Ishikawa (cell line): ENCODE measurements at regions not wholly inside any gene's neighbourhood (a gene's known extent, or its start where the extent isn't known, plus 50 kb on each side); places are given as distances from the start of the nearest gene placed in this dataset.

ENCODE experiments used
- CEBPB ChIP-seq: IDR thresholded peaks from 2 replicates; pipeline ENCODE4 v1.6.1; 2012
- CREB1 ChIP-seq: IDR thresholded peaks from 2 replicates; pipeline ENCODE4 v1.6.1; 2012; ENCODE audit warnings: low read depth
- EGR1 ChIP-seq: IDR thresholded peaks from 2 replicates; pipeline ENCODE4 v1.6.1; 2012
- EP300 ChIP-seq: IDR thresholded peaks from 2 replicates; pipeline ENCODE4 v1.6.1; 2012; ENCODE audit warnings: borderline replicate concordance
- FOXM1 ChIP-seq: IDR thresholded peaks from 2 replicates; pipeline ENCODE4 v1.6.1; 2012; ENCODE audit warnings: low read depth, borderline replicate concordance
- MAX ChIP-seq: IDR thresholded peaks from 2 replicates; pipeline ENCODE4 v1.6.1; 2012
- NFIC ChIP-seq: IDR thresholded peaks from 2 replicates; pipeline ENCODE4 v1.6.1; 2012
- RAD21 ChIP-seq: IDR thresholded peaks from 2 replicates; pipeline ENCODE4 v1.6.1; 2012; ENCODE audit warnings: low read depth
- TAF1 ChIP-seq: IDR thresholded peaks from 2 replicates; pipeline ENCODE4 v1.6.1; 2012; ENCODE audit warnings: low read depth, mild to moderate bottlenecking
- TCF12 ChIP-seq: IDR thresholded peaks from 2 replicates; pipeline ENCODE4 v1.6.1; 2012; ENCODE audit warnings: low read depth
- TEAD4 ChIP-seq: IDR thresholded peaks from 2 replicates; pipeline ENCODE4 v1.6.1; 2012
- YY1 ChIP-seq: IDR thresholded peaks from 2 replicates; pipeline ENCODE4 v1.6.1; 2012; ENCODE audit warnings: low read depth
- ZBTB7A ChIP-seq: IDR thresholded peaks from 2 replicates; pipeline ENCODE4 v1.6.1; 2012; ENCODE audit warnings: low read depth
- TF ChIP-seq, protein P1 (sequence below): IDR thresholded peaks from 2 replicates; pipeline ENCODE4 v1.6.1; 2012; ENCODE audit warnings: low read depth, mild to moderate bottlenecking
- TF ChIP-seq, protein P2 (sequence below): IDR thresholded peaks from 2 replicates; pipeline ENCODE4 v1.6.1; 2012

DNA sequence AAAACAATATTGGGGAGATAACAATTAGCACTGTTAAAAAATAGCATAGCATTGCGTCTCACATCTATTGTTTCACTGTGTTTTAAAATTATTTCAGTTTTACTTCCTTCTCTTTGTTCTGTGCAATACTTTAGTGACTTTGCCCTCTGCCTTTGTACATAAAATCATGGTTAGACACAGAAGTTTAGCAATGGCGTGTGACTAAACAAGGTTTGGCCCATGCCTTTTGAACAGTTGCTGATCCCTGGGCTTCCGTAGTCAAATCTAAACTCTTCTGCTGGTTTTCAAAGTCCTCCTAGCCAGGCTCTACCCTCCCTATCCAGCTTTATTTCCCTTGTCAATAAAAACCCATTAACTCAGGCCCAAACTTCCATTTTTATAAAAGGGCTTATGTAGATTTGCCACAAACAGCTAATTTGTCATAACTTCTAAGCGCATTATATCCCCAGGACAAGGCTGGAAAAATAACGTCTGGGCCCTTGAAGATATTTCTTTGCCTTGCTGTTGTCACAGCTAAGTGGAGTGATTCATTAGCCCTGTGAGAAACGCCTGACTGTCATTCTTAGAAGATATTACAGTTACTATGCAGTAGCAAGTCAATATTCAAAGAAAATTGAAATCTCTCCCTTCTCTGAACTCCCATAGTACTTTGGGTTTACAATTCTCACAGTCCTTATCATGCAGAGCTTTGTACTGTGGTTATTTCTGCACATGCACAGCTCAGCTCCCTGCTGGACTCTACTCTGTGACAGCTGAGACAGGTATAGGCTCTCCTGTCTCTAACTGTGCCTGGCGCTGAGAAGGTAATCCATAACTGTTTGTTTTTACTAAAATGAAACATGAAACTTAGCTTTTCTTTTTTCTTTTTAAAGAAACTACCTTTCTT is 123.4 kb upstream of the SLC24A5 start:
- no peak for TF ChIP-seq YY1
- no peak for TF ChIP-seq TAF1
- TF ChIP-seq, protein P1, sequence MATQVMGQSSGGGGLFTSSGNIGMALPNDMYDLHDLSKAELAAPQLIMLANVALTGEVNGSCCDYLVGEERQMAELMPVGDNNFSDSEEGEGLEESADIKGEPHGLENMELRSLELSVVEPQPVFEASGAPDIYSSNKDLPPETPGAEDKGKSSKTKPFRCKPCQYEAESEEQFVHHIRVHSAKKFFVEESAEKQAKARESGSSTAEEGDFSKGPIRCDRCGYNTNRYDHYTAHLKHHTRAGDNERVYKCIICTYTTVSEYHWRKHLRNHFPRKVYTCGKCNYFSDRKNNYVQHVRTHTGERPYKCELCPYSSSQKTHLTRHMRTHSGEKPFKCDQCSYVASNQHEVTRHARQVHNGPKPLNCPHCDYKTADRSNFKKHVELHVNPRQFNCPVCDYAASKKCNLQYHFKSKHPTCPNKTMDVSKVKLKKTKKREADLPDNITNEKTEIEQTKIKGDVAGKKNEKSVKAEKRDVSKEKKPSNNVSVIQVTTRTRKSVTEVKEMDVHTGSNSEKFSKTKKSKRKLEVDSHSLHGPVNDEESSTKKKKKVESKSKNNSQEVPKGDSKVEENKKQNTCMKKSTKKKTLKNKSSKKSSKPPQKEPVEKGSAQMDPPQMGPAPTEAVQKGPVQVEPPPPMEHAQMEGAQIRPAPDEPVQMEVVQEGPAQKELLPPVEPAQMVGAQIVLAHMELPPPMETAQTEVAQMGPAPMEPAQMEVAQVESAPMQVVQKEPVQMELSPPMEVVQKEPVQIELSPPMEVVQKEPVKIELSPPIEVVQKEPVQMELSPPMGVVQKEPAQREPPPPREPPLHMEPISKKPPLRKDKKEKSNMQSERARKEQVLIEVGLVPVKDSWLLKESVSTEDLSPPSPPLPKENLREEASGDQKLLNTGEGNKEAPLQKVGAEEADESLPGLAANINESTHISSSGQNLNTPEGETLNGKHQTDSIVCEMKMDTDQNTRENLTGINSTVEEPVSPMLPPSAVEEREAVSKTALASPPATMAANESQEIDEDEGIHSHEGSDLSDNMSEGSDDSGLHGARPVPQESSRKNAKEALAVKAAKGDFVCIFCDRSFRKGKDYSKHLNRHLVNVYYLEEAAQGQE = no peak
- TF ChIP-seq EP300 = no peak
- no peak for TF ChIP-seq TCF12
- TF ChIP-seq CEBPB = no peak
- TF ChIP-seq EGR1 = no peak
- TF ChIP-seq FOXM1 = no peak
- TF ChIP-seq, protein P2, sequence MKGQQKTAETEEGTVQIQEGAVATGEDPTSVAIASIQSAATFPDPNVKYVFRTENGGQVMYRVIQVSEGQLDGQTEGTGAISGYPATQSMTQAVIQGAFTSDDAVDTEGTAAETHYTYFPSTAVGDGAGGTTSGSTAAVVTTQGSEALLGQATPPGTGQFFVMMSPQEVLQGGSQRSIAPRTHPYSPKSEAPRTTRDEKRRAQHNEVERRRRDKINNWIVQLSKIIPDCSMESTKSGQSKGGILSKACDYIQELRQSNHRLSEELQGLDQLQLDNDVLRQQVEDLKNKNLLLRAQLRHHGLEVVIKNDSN = no peak
- TF ChIP-seq NFIC = no peak
- TF ChIP-seq ZBTB7A = no peak
- no peak for TF ChIP-seq RAD21
- TF ChIP-seq MAX = no peak

DNA sequence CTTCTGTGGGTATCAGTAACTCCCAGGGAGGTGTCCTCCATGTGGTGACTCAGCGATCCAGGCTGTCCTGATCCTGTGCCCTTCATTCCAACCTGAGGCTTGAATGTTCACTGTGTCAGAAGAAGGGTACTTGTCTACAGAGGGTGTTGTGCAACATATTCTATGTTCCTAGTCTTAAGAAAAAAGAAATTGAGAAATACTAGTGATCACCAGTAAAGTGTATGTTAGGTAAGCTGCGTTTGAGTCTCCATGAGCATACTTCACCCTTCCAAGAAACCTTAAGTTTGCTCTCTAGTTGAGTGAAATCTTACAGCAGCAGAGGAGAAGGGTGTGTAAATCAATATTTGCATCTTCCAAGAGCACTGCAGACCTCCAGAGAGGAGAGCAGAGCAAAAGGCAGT is 122.2 kb upstream of the SLC24A5 start:
- TF ChIP-seq, protein P1 = no peak
- TF ChIP-seq YY1 (no peak), MAX (no peak), TEAD4 (no peak), ZBTB7A (no peak), FOXM1 (no peak), EGR1 (no peak), TAF1 (no peak), CREB1 (no peak), EP300 (no peak)
- TF ChIP-seq, protein P2 = no peak

GRCh38 chr15:48001393-48002039 is 119.3 kb upstream of the SLC24A5 start:
- TF ChIP-seq MAX = no peak
- TF ChIP-seq, protein P1 = peak; percentile 7; the same call in 1 of the 2 replicates

DNA sequence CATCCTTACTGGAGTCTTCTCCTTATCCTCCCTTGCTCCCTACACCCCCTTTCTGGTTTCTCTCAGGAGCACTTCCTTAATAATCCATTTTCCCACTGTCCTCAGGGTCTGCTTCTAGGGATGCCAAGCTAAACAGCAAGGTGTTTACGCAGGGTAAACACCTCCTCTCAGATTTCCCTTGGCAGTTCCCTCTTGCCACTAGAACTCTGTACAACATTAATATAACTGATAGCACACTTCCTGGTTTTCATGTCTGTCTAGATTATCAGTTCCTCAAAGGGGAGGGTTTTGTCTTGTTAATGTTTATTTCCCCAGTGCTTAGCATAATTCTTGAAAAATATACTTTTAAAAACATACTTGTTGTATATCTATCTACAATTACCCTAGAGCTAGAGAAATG is 118.0 kb upstream of the SLC24A5 start:
- no peak for TF ChIP-seq TEAD4
- TF ChIP-seq CEBPB = no peak
- no peak for TF ChIP-seq FOXM1
- no peak for TF ChIP-seq EP300
- TF ChIP-seq EGR1 = no peak
- TF ChIP-seq TAF1 = no peak
- TF ChIP-seq TCF12 = no peak

DNA sequence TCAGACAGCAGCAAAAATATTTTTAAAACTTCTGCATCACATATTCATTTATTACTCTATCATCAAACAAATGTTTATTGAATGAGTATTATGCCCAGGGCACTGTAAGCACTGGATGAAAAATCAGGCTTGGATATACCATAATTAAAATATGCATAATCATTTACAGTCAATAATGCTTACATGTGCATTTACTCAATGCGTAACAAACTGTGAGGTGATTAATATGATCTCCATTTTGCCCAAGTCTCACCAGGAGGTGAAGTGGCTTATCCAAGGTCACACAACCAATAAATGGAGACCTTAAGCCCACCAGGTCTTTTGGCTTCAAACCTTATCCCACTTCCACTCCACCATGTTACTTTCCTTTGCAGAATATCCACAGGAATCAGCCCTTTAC is 117.3 kb upstream of the SLC24A5 start:
- TF ChIP-seq, protein P2 = no peak
- TF ChIP-seq YY1 (no peak), RAD21 (no peak), NFIC (no peak), CEBPB (no peak), TCF12 (no peak)
